ENCODE measurements at regions not wholly inside any gene's neighbourhood (a gene's known extent, or its start where the extent isn't known, plus 50 kb on each side); places are given as distances from the start of the nearest gene placed in this dataset.
"Not testable (repeated sequence)": the region's sequence is repeated elsewhere in the genome, so short reads cannot be mapped to it uniquely, and the experiment has no call there.

- no peak for DNase-seq
These were observed 1688.4 kb upstream of the CDH9 start for GRCh38 chr5:28726815-28727214.

- DNase-seq, result no peak
These were observed 1686.6 kb upstream of the CDH9 start for GRCh38 chr5:28725001-28725400.

DNA sequence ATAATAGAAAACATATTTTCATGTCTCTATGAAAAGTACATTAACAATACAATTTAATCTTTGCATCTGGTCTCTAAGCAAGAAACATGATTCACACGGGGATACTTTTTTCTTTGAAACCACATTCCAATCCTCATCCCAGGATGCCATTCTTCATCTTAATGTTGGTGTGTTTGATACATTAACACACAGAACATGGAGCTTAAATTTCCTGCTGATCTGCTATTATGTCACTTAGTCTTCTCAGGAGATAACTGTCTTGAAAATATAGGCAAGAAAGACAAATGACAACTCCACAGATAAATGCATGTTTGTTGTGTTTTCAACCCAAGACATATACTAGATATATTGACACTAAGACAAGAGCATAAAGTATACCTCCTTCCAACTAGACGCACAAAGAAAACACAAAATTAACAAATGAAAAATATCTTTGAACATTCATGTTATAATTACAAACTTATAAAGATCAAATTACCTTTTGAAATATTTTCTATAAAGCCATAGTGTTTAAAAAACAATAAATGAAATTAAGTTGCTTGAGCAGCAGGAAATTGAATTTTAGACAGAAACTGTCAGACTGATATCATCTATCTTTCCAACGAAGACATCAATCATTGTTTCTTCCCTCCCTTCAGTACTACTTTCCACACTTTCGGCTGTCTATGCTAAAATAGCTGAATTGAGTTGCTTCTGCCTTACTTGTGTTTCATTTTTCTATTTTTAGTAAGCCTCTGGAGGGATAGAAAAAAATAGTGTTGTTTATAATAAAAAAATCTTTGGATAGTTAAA is 1676.7 kb upstream of the CDH9 start:
- no peak for DNase-seq

DNA sequence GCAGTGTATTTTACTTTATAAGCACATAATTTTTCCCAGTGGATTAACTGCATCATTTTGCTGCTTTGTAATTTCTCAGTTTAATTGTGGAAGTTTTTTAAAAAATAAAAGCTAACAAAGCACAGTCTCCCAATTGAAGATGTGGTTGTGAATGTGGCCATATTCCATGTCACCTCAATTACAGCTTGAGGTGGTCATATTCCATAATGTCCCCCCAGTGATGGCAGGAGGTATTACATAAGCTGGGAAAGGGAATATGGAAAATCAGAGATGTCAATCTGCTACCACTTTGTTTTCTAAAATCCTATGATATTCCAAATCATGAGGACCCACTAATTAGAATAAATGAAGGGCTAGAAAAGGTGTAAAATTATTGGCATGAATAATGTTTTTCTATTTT is 1672.0 kb upstream of the CDH9 start:
- no peak for DNase-seq

GRCh38 chr5:28708472-28708871 is 1670.1 kb upstream of the CDH9 start:
- DNase-seq, result no peak

- no peak for DNase-seq
These were observed 1669.3 kb upstream of the CDH9 start for GRCh38 chr5:28707706-28708105.

DNA sequence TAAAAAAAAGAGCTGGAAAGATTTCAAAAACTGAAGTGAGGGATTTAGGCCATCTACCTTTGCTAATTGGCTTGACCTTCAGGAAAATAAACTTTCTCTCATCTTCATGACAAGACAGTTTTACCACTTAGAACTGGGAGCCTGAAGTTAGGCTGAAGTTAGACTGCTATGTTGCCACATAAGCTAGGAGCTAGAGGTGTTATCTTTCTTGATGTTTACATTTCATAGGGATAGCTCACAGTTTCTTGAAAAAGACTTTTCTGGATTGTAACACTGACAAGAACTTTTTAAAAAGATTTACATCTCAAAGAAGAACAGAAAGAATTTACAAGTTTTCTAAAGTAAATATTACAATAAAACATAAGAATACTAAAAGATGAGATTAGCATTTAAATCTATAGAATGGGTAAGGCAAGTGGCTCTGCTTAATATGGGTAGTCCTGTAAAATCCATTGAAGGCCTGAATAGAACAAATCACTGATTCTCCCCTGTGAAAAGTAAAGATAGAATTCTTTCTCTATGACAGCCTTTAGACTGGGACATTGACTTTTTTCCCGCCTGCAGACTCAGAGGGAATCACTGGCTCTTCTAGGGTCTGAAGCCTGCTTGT is 1665.4 kb upstream of the CDH9 start:
- DNase-seq, result no peak

DNA sequence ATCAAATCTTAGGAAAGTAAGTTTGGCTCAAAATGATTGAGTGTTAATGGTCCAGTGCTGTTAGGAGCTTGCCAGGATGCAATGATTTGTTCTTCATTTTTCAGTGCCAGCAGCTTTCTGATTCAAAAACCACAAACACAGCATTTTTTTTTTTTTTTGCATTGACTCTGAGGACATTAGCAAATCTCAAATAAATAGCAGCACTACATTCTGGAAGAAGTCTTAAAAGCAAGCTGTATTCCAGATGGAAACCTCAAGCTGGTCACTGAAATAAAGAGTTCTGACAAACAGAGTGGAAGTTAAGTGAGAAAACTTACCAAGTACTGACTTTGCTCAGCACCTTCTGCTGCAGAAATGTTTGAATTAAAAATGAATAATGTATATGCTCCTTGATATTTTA is 1653.1 kb upstream of the CDH9 start:
- DNase-seq, result no peak

DNA sequence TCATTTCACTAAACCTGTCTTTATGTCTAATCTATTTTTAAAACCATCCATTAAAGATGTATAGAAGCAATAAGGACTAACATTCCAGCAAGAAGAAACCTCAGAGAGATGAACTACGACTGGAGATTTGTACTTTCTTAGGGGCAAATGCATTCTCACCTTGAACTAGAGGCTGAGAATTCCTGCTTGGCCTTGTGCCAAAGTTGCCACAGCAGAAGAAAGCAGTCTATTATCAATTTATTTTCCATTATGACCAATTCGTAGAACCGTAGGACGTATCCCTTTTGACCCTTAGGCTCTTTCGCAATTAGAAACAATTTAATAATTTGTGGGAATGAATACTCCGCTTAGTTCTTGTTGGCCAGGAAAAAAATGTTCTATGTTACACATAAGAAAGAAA is 1647.4 kb upstream of the CDH9 start:
- no peak for DNase-seq

DNA sequence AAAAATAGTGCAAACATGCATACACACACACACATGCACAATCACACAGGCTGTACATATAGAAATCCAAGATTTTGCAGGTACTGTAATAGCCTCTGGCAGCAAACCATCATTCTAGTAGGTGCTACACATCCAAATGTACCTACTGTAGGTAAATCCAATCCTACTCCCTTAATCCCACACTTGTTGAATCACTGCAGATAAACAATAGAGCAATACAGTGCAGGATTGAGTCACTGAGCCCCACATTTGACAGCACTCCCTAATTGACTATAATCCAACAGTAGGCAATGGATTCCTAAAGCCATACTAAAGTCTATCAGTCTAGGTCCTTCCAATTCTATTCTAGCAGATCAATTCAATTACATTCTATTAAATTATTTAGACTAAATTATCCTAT is 1640.5 kb upstream of the CDH9 start:
- no peak for DNase-seq

DNA sequence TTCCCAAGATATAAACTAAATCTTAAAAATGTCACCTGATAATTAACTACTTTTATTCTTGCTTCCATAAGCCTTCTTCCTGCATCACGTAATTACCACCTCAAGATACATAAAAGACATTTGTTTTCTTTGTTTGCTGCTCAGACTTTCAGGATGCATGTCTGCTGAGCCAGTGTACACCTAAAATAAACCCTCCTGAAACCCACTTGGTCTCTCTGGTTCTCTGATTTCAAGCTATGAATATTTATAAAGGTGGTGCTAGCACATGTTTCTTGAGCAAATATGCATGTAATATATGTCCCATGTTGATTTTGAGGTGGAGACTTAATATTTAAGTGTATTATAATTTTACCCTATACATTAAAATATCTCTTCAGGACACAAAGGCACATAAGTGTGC is 1627.7 kb upstream of the CDH9 start:
- DNase-seq, result no peak

DNA sequence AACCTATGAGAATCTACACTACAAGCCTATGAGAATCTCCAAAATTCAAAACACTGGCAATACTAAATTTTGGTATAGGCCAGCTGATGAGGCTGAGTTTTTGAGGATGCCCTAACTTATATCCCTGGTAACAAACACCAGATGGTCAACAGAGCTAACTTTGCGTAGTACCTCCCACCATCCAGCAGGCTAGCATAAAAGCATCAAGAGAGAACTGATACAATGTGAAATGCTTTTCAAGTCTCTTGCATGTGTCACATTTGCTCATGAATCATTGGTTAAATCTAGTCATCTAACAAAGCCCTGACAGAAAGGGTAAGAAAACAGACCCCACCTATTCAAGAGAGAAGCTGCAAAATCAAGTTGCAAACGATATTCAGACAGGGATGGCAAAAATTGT is 1609.7 kb upstream of the CDH9 start:
- DNase-seq, result no peak

GRCh38 chr5:28632607-28633006 is 1594.2 kb upstream of the CDH9 start:
- no peak for DNase-seq

DNA sequence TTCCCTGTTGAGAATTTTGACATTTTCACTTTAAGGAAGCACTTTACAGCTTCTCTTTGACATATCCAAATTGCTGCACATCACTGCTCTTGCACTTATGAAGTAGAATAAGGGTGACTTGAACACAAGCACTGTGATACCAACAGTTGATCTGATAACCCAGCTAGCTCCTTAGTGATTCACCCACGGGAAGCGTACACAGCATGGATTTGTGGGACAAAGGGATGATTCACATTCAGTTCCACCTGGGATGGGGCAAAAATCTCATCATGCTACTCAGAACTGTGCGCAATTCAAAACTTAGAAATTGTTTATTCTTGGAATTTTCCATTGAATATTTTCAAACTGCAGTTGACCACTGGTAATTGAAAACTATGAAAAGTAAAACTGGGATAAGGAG is 1565.5 kb upstream of the CDH9 start:
- DNase-seq, result no peak

GRCh38 chr5:28602429-28602828 is 1564.0 kb upstream of the CDH9 start:
- no peak for DNase-seq

DNA sequence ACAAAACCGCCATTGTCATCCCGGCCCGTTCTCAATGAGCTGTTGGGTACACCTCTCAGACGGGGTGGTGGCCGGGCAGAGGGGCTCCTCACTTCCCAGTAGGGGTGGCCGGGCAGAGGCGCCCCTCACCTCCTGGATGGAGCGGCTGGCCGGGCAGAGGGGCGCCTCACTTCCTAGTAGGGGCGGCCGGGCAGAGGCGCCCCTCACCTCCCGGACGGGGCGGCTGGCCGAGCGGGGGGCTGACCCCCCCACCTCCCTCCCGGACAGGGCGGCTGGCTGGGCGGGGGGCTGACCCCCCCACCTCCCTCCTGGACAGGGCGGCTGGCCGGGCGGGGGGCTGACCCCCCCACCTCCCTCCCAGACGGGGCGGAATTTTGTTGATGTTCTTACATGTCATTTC is 1558.3 kb upstream of the CDH9 start:
- DNase-seq, result not testable (repeated sequence)

- no peak for DNase-seq
These were observed 1542.2 kb upstream of the CDH9 start for GRCh38 chr5:28580616-28581015.

GRCh38 chr5:28576022-28576421 is 1537.6 kb upstream of the CDH9 start:
- no peak for DNase-seq

DNA sequence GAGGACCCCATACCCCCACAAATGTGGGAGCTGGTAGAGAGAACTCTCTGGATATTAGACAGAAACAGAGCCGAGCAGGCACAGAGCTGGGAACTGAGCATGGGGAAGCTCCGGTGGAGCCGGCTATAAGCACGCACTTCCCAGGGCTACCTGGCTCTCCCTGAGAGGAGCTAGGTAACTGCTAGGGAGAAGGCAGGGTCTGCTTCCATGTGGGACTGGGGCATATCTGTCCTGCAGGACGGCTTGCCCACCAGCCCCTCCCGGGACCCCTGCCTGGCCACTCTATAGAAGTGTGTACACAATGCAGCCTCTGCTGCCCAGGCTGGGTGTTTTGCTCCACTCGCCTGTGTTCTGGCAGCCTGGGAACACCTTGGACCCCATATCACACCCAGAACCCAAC is 1537.0 kb upstream of the CDH9 start:
- DNase-seq, result no peak

DNA sequence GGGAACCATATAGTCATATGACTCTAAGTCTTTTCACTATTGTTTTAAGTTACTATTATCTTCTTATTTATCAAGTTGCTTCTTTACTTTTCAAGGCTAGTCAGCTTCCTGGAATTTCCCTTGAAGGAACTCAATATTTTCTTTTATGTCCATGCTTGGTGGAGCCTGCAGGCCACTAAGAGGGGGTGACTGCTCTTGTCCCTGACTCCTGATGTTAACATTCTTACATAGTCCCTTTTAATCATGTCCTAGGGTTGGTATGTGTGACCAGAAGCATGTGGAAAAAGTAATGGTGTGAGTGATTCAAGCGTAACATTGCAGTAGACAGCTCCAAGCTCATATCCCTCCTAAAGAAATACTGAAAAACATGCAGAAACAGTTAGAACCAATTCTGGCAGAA is 1536.2 kb upstream of the CDH9 start:
- DNase-seq, result no peak

GRCh38 chr5:28567048-28567447 is 1528.7 kb upstream of the CDH9 start:
- DNase-seq, result no peak

DNA sequence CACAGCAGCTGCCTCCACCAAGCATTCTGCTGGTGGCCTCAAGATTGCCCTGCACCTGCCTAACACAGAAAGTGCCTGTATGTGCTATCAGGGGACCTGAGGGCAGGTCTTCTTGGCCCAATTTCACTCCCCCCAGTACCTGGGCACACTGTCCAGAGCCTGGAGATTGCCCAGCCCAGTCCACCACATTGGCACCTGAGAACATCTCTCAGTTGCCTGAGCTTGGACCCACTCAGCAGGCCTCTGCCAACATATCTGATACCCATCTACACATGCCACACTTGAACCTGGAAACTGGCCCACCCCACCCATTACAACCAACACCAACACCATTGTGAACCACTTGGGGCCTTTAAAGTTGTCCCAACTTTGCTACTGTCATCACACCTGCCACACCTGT is 1523.1 kb upstream of the CDH9 start:
- no peak for DNase-seq

GRCh38 chr5:28558196-28558595 is 1519.8 kb upstream of the CDH9 start:
- DNase-seq, result no peak

- no peak for DNase-seq
These were observed 1518.7 kb upstream of the CDH9 start for GRCh38 chr5:28557114-28557513.

GRCh38 chr5:28549588-28549987 is 1511.2 kb upstream of the CDH9 start:
- no peak for DNase-seq

Measured in stimulated activated naive CD4-positive, alpha-beta T cell (primary cell).